GM23248 (cell line): ENCODE measurements at regions not wholly inside any gene's neighbourhood (a gene's known extent, or its start where the extent isn't known, plus 50 kb on each side); places are given as distances from the start of the nearest gene placed in this dataset.

Experiments used
- EZH2 ChIP-seq: fragments of 200-600 bp; sonication (generic); IDR thresholded peaks from 2 replicates; pipeline ENCODE4 v1.6.1; 2018; ENCODE audit warnings: antibody characterized with exemption, mild to moderate bottlenecking; ENCODE audit not compliant: insufficient read depth, poor library complexity, severe bottlenecking
- EZH2phosphoT487 ChIP-seq: fragments of 200-600 bp; sonication (generic); IDR thresholded peaks from 2 replicates; pipeline ENCODE4 v1.6.1; 2018; ENCODE audit warnings: antibody characterized with exemption, moderate library complexity, mild to moderate bottlenecking, low read depth; ENCODE audit not compliant: insufficient read depth

GRCh38 chr2:120455390-120455789 is 109.5 kb downstream of the INHBB start:
- no peak for TF ChIP-seq EZH2
- no peak for TF ChIP-seq EZH2phosphoT487
